GM19467 (cell line): ENCODE measurements at regions not wholly inside any gene's neighbourhood (a gene's known extent, or its start where the extent isn't known, plus 50 kb on each side); places are given as distances from the start of the nearest gene placed in this dataset.
"Not testable (repeated sequence)": the region's sequence is repeated elsewhere in the genome, so short reads cannot be mapped to it uniquely, and the experiment has no call there.

Experiments used
- ATAC-seq: cut with Tn5 transposase; IDR thresholded peaks from one replicate; pipeline ENCODE4 v1.9.1; 2021; ENCODE audit warnings: mild to moderate bottlenecking, moderate library complexity; ENCODE audit not compliant: unreplicated experiment

- no peak for ATAC-seq
These were observed 136.0 kb downstream of the NR2F2 start for GRCh38 chr15:96466389-96466947.

GRCh38 chr15:96468036-96468435 lies 137.5 kb downstream of the NR2F2 start:
- no peak for ATAC-seq

DNA sequence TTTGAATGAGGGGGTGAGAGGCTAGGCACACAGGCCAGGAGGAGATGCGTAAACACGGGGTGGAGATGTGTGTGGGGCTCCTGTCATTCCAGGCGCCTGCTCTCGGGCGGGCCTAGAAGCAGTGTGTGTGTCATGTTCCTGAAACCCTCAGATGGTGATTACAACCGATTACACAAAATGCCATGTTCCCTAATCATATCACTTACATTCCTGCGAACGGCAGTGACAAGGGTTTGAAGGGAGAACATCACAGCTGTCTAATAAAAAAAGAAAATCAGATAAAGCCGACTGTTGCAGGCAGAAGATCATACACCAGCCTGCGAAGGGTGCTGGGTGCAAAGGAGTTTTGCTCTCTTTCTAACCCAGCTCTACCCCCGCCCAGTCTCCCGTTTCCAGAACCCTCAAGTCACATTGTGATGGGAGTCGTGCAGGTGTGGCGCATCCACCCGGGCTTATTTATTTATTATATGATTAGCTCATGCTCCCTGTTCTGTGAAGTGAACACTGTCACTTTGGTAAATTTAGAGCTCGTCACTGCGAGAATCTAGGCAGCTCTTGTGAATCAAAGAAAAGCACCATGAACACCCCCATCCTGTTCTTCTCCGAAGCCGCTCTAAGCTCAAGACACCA lies 140.3 kb downstream of the NR2F2 start:
- no peak for ATAC-seq

DNA sequence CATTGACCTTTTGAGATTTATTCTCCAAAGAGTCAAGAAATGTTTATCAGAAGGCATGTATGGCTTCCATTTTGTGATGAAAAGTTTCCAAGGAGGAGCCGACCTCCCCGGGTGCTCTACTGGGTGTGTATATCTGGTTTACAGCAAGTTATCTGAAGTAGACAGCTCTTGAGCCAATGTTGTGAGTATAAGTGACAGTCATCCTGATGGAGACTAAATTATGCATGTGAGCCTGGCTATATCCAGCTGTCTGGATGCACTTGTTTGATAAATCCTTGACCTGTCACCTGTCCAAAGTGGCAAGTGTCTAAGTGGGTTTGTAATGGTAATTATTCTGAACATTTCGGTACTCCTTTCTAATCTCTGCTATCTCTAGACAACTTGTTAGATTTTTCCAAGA lies 142.2 kb downstream of the NR2F2 start:
- ATAC-seq = no peak

- ATAC-seq = no peak
These were observed 143.1 kb downstream of the NR2F2 start for GRCh38 chr15:96473556-96473955.

DNA sequence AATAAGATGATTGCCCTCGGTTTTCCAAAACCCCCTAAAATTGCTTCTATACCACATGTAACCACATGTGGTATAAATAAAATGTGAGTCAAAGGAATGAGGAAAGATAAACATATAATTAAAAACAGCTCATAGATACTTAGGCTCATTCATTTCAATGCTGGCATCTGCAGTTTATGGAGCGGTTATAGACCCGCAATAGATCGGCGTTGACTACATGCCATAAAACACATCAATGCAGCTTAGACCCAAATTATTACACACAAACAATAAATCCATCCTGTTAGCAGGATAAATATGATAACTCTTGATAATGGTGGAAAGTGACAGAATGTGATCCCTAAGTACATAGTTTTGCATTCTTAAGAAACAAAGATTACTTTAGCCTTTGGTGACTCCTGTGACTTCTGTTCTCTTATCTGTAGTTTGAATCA lies 143.7 kb downstream of the NR2F2 start:
- ATAC-seq = no peak

DNA sequence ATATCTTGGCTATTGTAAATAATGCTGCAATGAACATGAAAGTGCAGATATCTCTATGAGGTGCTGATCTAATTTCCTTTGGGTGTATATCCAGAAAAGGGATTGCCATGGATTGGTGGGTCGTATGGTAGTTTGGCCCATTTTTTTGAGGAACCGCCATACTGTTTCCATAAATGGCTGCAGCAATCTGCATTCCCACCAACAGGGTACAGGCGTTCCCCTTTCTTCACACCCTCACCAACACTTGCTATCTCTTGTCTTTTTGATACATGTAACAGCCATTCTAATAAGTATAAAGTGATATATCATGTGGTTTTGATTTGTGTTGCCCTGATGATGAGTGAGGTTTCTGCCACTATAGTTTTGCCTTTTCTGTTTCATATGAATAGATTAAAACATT lies 146.7 kb downstream of the NR2F2 start:
- ATAC-seq = no peak

- not testable (repeated sequence) for ATAC-seq
These were observed 153.9 kb downstream of the NR2F2 start for GRCh38 chr15:96484412-96484811.

- ATAC-seq = no peak
These were observed 154.3 kb downstream of the NR2F2 start for GRCh38 chr15:96484830-96485229.

DNA sequence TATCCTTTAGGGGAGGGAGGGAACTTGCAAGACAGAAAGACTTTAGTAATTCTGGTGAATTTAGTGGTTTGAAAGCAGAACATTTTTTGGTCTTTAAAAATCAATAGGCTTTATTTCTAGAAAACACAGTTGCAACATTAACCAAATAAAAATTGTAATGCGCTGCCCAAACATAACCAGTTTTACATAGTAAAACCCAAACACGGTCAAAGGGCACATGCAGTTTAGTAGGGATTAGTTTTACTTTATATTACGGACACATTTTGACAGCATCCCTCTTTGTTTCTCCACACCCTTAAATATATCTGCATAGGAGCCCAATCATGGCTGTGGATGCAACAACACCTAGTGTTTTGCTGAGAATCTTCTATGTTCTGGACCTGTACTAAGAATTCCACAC lies 156.7 kb downstream of the NR2F2 start:
- no peak for ATAC-seq

DNA sequence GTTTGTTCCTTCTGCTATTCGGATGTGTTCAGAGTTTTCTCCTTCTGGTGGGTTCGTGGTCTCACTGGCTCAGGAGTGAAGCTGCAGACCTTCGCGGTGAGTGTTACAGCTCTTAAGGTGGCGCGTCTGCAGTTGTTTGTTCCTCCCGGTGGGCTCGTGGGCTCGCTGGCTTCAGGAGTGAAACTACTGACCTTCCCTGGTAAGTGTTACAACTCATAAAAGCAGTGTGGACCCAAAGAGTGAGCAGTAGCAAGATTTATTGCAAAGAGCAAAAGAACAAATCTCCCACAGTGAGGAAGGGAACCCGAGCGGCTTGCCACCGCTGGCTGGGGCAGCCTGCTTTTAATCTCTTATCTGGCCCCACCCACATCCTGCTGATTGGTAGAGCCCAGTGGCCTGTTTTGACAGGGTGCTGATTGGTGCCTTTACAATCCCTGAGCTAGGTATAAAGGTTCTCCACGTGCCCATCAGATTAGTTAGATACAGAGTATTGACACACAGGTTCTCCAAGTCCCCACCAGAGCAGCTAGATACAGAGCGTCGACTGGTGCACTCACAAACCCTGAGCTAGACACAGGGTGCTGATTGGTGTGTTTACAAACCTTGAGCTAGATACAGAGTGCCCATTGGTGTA lies 160.7 kb downstream of the NR2F2 start:
- ATAC-seq = not testable (repeated sequence)

GRCh38 chr15:96491700-96492644 lies 161.5 kb downstream of the NR2F2 start:
- ATAC-seq = not testable (repeated sequence)

DNA sequence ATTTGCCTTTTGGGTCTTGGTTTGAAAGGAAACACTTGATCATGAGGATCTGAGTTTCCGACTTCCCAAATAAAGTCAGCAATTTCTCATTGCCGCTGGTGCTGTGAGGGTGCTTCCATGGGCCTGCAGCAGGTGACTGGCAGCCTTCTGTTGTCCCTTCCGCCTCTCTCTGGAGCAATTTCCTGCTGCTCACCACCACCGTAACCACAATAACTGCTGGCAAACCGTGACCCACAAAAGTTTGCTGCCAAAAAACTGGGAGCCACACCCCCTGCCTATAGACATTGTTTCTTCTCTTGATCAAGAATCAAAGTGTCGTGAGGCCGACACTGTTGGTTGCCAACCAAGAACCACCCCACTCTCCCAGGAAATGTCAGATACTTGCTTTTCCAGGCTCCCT lies 164.0 kb downstream of the NR2F2 start:
- ATAC-seq = no peak

- ATAC-seq = no peak
These were observed 164.9 kb downstream of the NR2F2 start for GRCh38 chr15:96495386-96495785.

- ATAC-seq = no peak
These were observed 167.5 kb downstream of the NR2F2 start for GRCh38 chr15:96497951-96498350.

GRCh38 chr15:96500508-96500907 lies 170.0 kb downstream of the NR2F2 start:
- ATAC-seq = no peak

- ATAC-seq = no peak
These were observed 170.9 kb downstream of the NR2F2 start for GRCh38 chr15:96501362-96501761.

- ATAC-seq = no peak
These were observed 171.7 kb downstream of the NR2F2 start for GRCh38 chr15:96502196-96502595.

DNA sequence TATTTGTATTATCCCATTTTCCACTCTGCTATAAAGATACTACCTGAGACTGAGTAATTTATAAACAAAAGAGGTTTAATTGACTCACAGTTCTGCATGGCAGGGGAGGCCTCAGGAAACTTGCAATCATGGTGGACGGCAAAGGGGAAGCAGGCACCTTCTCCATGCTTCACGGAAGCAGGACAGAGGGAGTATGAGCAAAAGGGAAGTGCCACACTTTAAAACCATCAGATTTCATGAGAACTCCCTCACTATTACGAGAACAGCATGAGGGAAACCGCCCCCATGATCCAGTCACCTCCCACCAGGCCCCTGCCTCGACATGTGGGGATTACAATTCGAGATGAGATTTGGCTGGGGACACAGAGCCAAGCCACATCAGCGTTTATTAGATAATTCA lies 172.8 kb downstream of the NR2F2 start:
- ATAC-seq = no peak

DNA sequence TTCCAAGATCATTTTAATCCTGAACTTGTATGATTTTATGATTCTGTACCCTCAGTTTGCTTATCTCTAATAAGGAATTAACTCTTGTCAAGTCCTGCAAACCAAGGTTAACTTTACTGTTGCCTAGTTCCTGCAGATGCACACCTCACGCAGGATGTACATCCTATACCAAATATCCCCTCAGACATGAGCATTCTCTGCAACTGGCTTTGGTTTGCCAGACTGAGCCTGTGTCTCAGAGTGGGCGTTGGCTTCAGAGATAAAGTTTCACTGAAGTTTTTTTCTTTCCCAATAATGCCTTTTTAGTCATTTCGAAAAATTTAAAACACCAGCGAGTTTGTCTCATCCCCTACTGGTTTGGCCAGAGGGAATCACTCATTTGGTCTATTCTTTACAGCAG lies 173.9 kb downstream of the NR2F2 start:
- no peak for ATAC-seq

GRCh38 chr15:96505014-96505413 lies 174.5 kb downstream of the NR2F2 start:
- no peak for ATAC-seq
